GM12864 (cell line): ENCODE measurements at regions not wholly inside any gene's neighbourhood (a gene's known extent, or its start where the extent isn't known, plus 50 kb on each side); places are given as distances from the start of the nearest gene placed in this dataset.

Experiments
- DNase-seq: peaks from one replicate; pipeline ENCODE4 v3.0.0-alpha.2; 2011; ENCODE audit warnings: low read depth
- H3K4me3 ChIP-seq: 2 replicates; pipeline ENCODE4 v1.5.1; 2011; ENCODE audit warnings: mild to moderate bottlenecking, low read depth, low read length, control low read depth
- TF ChIP-seq, protein P1 (sequence below): IDR thresholded peaks from 2 replicates; pipeline ENCODE4 v1.5.1; 2011; ENCODE audit warnings: low read depth, mild to moderate bottlenecking, moderate library complexity, low read length, control low read depth, inconsistent platforms; ENCODE audit errors: missing control alignments

DNA sequence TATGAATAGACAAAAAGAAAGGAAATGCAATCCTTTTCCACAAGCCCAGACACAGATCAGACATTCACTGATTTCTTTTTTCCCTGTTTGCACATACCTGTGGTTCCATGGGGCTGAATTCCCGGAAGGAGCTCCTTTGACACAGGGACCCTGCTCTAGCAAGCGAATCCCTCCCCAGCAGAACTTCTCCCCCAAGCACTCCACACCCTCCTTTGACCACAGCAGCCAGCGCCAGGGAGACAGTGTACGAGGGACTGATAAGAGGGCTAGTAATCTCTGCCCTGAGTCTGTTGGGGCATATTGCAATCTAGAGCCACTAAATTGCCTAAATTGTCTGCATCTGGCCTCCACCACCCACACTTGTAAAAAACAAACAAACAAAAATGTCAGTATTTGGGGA, 83.4 kb upstream of the NTF3 start:
- TF ChIP-seq, protein P1, sequence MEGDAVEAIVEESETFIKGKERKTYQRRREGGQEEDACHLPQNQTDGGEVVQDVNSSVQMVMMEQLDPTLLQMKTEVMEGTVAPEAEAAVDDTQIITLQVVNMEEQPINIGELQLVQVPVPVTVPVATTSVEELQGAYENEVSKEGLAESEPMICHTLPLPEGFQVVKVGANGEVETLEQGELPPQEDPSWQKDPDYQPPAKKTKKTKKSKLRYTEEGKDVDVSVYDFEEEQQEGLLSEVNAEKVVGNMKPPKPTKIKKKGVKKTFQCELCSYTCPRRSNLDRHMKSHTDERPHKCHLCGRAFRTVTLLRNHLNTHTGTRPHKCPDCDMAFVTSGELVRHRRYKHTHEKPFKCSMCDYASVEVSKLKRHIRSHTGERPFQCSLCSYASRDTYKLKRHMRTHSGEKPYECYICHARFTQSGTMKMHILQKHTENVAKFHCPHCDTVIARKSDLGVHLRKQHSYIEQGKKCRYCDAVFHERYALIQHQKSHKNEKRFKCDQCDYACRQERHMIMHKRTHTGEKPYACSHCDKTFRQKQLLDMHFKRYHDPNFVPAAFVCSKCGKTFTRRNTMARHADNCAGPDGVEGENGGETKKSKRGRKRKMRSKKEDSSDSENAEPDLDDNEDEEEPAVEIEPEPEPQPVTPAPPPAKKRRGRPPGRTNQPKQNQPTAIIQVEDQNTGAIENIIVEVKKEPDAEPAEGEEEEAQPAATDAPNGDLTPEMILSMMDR, result no peak
- no peak overlapping the region for H3K4me3 ChIP-seq
- DNase-seq, result no peak

DNA sequence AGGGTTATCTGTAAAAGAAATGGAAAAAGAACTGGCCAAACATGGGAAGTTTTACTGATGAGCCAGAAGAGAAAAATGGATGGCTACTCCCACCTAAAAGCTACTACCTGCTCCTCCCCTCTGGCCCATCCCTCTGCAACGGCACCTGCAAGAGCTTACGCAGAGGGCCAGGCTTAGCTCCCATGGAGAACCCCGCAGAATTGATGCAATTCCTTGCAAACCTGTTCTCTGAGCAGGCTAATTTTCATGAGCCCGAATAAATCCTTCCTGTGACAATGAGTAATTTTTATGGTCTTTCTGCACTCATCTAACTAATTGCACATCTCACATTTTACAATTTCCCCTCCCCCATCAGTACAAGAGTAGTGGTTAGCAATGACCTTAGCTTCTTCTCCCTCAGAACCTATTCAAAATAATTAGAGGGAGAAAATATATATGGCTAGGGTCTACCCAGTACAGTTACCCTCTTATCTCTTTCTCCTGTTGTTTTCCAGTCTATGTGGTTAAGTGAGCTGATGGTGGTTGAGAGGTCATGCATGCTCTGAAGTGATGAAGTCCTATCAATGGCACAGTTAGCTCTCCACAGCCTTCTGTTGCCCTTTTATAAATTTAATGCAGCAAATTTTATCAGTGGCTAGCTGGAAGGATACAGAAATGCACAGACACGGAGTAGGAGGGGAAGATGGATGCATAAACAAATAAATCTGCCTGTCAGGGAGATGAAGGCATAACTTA, 67.7 kb upstream of the NTF3 start:
- no peak overlapping the region for H3K4me3 ChIP-seq
- TF ChIP-seq, protein P1, result no peak
- no peak for DNase-seq

DNA sequence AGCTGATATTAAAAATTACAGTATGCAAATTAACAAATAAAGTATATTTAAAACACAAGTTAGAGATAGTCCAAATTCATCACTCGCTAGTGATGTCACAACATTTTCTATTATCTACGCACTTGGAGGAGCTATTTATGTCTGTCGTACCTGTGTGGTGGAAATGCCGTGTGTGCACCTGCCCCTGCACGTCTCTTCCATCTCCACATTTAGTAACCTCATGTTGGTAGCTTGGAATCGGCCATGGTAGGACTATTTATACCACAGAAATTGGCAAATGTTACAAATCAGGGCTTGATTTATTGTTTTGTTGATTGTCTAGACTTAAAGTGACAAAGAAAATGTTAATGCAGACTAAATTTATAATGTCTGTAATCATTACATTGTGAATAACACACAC, 62.6 kb upstream of the NTF3 start:
- H3K4me3 ChIP-seq, result no peak overlapping the region
- TF ChIP-seq, protein P1, result no peak
- no peak for DNase-seq

DNA sequence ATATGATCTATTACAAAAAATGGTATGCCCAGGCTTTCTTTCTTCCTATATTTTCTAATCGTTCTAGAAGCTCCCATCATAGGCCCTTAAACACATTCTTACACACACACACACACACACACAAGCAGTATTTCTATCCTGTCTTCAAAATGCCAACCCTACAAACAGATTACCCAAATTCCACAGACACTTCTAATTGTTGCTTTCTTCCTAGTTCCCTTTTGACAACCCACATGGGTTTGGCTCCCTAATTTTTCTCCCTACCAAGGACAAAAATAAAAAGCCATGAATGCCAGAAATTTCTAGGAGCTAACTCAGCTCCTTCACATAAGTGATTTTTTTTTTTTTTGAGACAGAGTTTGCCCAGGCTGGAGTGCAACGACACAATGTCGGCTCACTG, 60.3 kb upstream of the NTF3 start:
- H3K4me3 ChIP-seq, result no peak overlapping the region
- TF ChIP-seq, protein P1, result no peak
- DNase-seq, result no peak

DNA sequence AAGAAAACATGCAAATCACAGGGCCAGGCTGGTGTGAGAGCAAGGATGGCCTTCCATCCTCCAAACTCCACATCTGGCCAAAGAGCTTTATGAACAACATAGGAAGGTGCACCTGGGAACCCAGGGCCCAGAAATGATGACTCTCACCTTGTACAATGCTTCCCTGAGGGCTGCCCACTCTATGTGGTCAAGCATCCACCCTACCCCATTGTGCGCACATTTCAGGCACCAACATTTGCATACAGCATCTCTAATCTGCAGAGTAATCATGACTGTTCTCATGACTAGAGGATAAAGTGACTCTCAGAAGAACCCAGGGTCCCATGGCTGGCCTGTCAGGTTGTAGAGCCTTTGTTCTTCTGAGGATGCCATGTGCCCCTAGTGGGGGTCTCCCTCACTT, 57.2 kb upstream of the NTF3 start:
- no peak for DNase-seq
- H3K4me3 ChIP-seq, result no peak overlapping the region
- TF ChIP-seq, protein P1, result no peak

DNA sequence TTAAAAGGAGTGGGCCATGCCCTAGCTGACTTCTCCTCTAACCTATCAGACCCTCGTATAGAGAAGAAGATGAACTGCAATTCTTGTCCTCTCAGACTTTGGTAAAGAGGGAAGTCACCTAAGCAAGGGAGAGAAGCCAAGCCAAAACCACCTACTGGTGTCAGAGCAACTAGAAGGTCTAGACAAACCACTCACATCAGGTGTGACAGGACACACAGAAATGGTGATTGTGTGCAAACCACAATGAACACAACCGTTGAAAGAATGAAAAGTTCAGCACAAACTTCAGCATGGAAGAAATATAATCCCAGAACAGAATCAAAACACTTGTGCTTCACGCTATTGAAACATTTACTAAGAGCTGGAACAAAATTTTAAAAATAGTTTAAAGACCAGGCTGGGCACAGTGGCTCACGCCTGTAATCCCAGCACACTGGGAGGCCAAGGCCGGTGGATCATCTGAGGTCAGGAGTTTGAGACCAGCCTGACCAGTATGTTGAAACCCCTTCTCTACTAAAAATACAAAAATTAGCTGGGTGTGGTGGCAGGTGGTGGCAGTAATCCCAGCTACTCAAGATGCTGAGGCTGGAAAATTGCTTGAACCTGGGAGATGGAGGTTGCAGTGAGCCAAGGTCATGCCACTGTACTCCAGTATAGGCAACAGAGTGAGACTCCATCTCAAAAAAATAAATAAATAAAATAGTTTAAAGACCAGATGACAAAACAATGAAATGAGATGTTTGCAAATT, 56.2 kb upstream of the NTF3 start:
- DNase-seq, result no peak
- TF ChIP-seq, protein P1, result no peak

DNA sequence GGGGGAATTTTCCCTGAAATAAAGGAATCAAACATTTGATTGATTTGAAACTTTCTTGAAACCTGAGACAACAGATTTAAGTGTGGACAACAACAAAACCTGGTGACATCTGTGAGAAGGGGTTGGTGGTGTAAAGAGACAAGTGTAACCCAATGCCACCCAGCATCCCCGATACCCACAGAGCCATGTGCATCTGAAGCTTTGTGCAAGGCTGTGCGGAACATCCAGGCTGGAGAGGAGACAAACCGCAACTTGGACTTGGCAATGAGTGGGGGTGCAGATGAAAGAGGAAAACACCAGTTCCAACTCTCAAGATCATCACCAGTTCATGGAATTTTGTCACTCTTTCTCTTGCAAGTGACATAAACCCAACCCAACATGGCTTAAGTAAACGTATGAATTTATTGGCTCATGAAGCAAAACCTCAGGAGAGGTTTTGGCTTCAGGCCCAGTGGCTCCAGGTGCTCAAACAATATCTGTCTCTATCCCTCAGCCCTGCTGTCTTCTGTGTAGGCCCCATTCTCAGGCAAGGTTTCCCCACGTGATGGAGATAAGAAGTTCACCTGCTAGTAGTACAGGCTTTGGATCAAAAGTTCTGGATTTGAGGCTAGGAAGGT, 55.2 kb upstream of the NTF3 start:
- no peak overlapping the region for H3K4me3 ChIP-seq
- TF ChIP-seq, protein P1, result no peak
- DNase-seq, result no peak

More for the DNA sequence above, 56.2 kb upstream of the NTF3 start:
- no peak overlapping the region for H3K4me3 ChIP-seq
